HEK293T (cell line): ENCODE measurements at regions not wholly inside any gene's neighbourhood (a gene's known extent, or its start where the extent isn't known, plus 50 kb on each side); places are given as distances from the start of the nearest gene placed in this dataset.

Source experiments
- CTCF ChIA-PET: fragments of 350-600 bp; formaldehyde crosslinking; extraction: SDS; loops from one replicate; lab custom pipeline; 2021; ENCODE audit warnings: antibody characterized with exemption, inconsistent platforms; lab: Yijun Ruan, JAX
- POLR2A ChIA-PET: fragments of 350-600 bp; formaldehyde crosslinking; extraction: SDS; loops from one replicate; lab custom pipeline; 2020; ENCODE audit warnings: antibody characterized with exemption, inconsistent platforms; lab: Yijun Ruan, JAX
- DNase-seq: peaks from one replicate; pipeline ENCODE4 v3.0.0; 2012; ENCODE audit warnings: mixed read lengths; ENCODE audit errors: extremely low spot score
- ARNT ChIP-seq: fragments of 450-650 bp; IDR thresholded peaks from 2 replicates; pipeline ENCODE4 v1.6.1; 2017; ENCODE audit warnings: mild to moderate bottlenecking
- BHLHE40 ChIP-seq: fragments of 450-650 bp; IDR thresholded peaks from 2 replicates; pipeline ENCODE4 v1.6.1; 2016; ENCODE audit warnings: mild to moderate bottlenecking, moderate library complexity, borderline replicate concordance
- CTBP1 ChIP-seq: fragments of 450-650 bp; IDR thresholded peaks from 2 replicates; pipeline ENCODE4 v1.6.1; 2016; ENCODE audit warnings: borderline replicate concordance
- ELF4 ChIP-seq: fragments of 450-650 bp; IDR thresholded peaks from 2 replicates; pipeline ENCODE4 v1.6.1; 2017; ENCODE audit warnings: antibody characterized with exemption
- FOXA1 ChIP-seq: fragments of 450-650 bp; IDR thresholded peaks from 2 replicates; pipeline ENCODE4 v1.6.1; 2016; ENCODE audit warnings: mild to moderate bottlenecking
- FOXK2 ChIP-seq: fragments of 450-650 bp; IDR thresholded peaks from 2 replicates; pipeline ENCODE4 v1.6.1; 2016; ENCODE audit warnings: mild to moderate bottlenecking
- FOXM1 ChIP-seq: fragments of 450-650 bp; IDR thresholded peaks from 2 replicates; pipeline ENCODE4 v1.6.1; 2017; ENCODE audit warnings: mild to moderate bottlenecking, borderline replicate concordance
- HDGF ChIP-seq: fragments of 450-650 bp; IDR thresholded peaks from 2 replicates; pipeline ENCODE4 v1.6.1; 2017; ENCODE audit warnings: antibody characterized with exemption, borderline replicate concordance
- L3MBTL2 ChIP-seq: fragments of 450-650 bp; conservative IDR thresholded peaks from 2 replicates; pipeline ENCODE4 v1.6.1; 2016; ENCODE audit warnings: mild to moderate bottlenecking
- LEF1 ChIP-seq: fragments of 450-650 bp; IDR thresholded peaks from 2 replicates; pipeline ENCODE4 v1.6.1; 2017; ENCODE audit warnings: mild to moderate bottlenecking, borderline replicate concordance
- NFRKB ChIP-seq: fragments of 450-650 bp; IDR thresholded peaks from 2 replicates; pipeline ENCODE4 v1.6.1; 2016; ENCODE audit warnings: mild to moderate bottlenecking, moderate library complexity
- SP1 ChIP-seq: fragments of 450-650 bp; IDR thresholded peaks from 2 replicates; pipeline ENCODE4 v1.6.1; 2017
- SUZ12 ChIP-seq: fragments of 450-650 bp; IDR thresholded peaks from 2 replicates; pipeline ENCODE4 v1.6.1; 2016; ENCODE audit warnings: mild to moderate bottlenecking
- TARDBP ChIP-seq: fragments of 450-650 bp; IDR thresholded peaks from 2 replicates; pipeline ENCODE4 v1.6.1; 2016
- ZNF384 ChIP-seq: fragments of 450-650 bp; IDR thresholded peaks from 2 replicates; pipeline ENCODE4 v1.6.1; 2016
- TF ChIP-seq, protein P1 (sequence below): fragments of 450-650 bp; IDR thresholded peaks from 2 replicates; pipeline ENCODE4 v1.6.1; 2016

DNA sequence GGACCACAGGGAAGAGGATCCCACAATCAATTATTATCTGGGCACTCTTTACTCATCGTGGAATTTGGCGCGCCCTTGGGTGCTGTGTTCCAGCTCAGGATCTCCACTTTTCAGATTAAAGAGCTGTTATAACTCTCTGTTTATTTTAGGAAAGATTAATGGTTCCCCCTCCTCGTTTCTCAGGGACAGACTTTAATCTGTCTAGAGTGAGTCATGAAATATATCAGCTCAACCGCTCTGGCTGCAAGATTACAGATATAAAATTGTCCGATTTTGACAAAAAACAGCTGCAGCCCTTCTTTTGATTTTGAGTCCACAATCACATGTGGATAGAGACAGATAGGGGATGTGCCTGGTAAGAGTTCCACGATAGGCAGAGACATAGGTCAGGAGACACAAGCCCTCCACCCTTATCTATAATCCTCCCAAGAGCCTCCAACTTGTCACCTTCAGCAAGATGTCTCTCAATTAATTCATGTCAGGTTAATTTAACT lies 77.6 kb upstream of the ANKRD55 start:
- no peak for DNase-seq
- TF ChIP-seq HDGF (no peak), SP1 (no peak), L3MBTL2 (no peak), ARNT (no peak), BHLHE40 (no peak), ZNF384 (no peak), ELF4 (no peak), FOXK2 (no peak), TARDBP (no peak), FOXM1 (no peak), SUZ12 (no peak), LEF1 (no peak), CTBP1 (no peak), NFRKB (no peak), FOXA1 (no peak)
- TF ChIP-seq, protein P1, sequence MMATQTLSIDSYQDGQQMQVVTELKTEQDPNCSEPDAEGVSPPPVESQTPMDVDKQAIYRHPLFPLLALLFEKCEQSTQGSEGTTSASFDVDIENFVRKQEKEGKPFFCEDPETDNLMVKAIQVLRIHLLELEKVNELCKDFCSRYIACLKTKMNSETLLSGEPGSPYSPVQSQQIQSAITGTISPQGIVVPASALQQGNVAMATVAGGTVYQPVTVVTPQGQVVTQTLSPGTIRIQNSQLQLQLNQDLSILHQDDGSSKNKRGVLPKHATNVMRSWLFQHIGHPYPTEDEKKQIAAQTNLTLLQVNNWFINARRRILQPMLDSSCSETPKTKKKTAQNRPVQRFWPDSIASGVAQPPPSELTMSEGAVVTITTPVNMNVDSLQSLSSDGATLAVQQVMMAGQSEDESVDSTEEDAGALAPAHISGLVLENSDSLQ = no peak
- ChIA-PET CTCF (interaction anchor here (1.0 kb wide), 1 partner anchor 10 kb away, joined by 3 read pairs; no protein-coding TSS in a partner anchor), POLR2A (no interaction called here)

GRCh38 chr5:56309262-56309826 lies 76.2 kb upstream of the ANKRD55 start:
- POLR2A ChIA-PET = no interaction called here
- DNase-seq = no peak
- TF ChIP-seq NFRKB (no peak), L3MBTL2 (no peak), SP1 (no peak), SUZ12 (no peak), ELF4 (no peak), LEF1 (no peak), FOXM1 (no peak), BHLHE40 (no peak), CTBP1 (no peak), TARDBP (no peak), FOXK2 (no peak), FOXA1 (no peak), ZNF384 (no peak)
- TF ChIP-seq, protein P1 = no peak
- CTCF ChIA-PET = no interaction called here

DNA sequence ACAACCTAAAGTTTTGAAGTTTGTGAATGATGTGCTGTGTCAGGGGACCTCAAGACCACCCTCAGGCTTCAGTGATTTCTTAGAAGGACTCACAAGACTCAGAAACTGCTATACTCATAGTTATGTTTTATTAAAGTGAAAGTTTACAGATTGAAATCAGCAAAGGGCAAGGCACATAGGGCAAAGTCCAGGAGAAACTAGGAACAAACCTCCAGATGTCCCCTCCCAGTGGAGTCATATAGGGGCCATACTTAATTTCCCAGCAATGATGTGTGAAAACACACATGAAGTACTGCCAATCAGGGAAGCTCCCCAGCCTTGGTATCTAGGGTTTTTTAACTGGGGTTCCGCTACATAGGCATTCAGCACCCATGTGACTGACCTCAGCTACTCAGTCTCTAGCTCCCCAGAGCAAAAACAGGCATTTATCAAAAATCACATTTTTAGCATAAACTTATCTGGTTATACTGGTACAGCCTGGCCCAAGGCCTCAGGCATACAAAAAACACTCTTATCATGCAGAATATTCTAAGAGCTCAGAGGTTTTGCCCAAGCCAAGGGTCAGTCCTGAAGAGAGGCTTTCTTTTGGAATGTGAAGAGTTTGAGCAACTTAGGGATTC lies 74.7 kb upstream of the ANKRD55 start:
- POLR2A ChIA-PET = no interaction called here
- no peak for TF ChIP-seq BHLHE40
- no peak for TF ChIP-seq L3MBTL2
- TF ChIP-seq LEF1 = no peak
- TF ChIP-seq FOXK2 = no peak
- no peak for TF ChIP-seq ZNF384
- no peak for TF ChIP-seq FOXA1
- TF ChIP-seq ELF4 = no peak
- no peak for TF ChIP-seq TARDBP
- TF ChIP-seq, protein P1 = no peak
- TF ChIP-seq FOXM1 = no peak
- no peak for TF ChIP-seq SP1
- no peak for TF ChIP-seq HDGF
- no peak for TF ChIP-seq CTBP1
- TF ChIP-seq ARNT = no peak
- CTCF ChIA-PET = no interaction called here
- DNase-seq = no peak

GRCh38 chr5:56306433-56307150 lies 73.5 kb upstream of the ANKRD55 start:
- no peak for DNase-seq
- TF ChIP-seq ARNT (no peak), FOXM1 (no peak), FOXK2 (no peak), LEF1 (no peak), BHLHE40 (no peak), SUZ12 (no peak), HDGF (no peak), NFRKB (no peak), ELF4 (no peak), ZNF384 (no peak), CTBP1 (no peak), SP1 (no peak), TARDBP (no peak), FOXA1 (no peak), L3MBTL2 (no peak)
- TF ChIP-seq, protein P1 = no peak
- ChIA-PET POLR2A (no interaction called here), CTCF (no interaction called here)
